ENCODE measurements at regions not wholly inside any gene's neighbourhood (a gene's known extent, or its start where the extent isn't known, plus 50 kb on each side); places are given as distances from the start of the nearest gene placed in this dataset.

GRCh38 chr5:9865574-9865973 lies 235.4 kb upstream of the TAS2R1 start:
- FAIRE-seq (no peak), DNase-seq (ENCODE audit: insufficient read length, low spot score) (no peak)
- TF ChIP-seq CTCF (IDR thresholded peaks at IDR 0.05; ENCODE audit: insufficient read depth, missing control alignments) = no peak

GRCh38 chr5:9864791-9865190 lies 234.6 kb upstream of the TAS2R1 start:
- no peak for TF ChIP-seq CTCF (IDR thresholded peaks at IDR 0.05; ENCODE audit: insufficient read depth, missing control alignments)
- FAIRE-seq = no peak
- DNase-seq (ENCODE audit: insufficient read length, low spot score) = no peak

GRCh38 chr5:9863486-9863885 lies 233.3 kb upstream of the TAS2R1 start:
- DNase-seq (ENCODE audit: insufficient read length, low spot score) = no peak
- FAIRE-seq = no peak
- no peak for TF ChIP-seq CTCF (IDR thresholded peaks at IDR 0.05; ENCODE audit: insufficient read depth, missing control alignments)

GRCh38 chr5:9861666-9862256 lies 231.6 kb upstream of the TAS2R1 start:
- no peak for FAIRE-seq
- no peak for TF ChIP-seq CTCF (IDR thresholded peaks at IDR 0.05; ENCODE audit: insufficient read depth, missing control alignments)
- DNase-seq (ENCODE audit: insufficient read length, low spot score) = no peak

GRCh38 chr5:9859808-9860207 lies 229.7 kb upstream of the TAS2R1 start:
- no peak for TF ChIP-seq CTCF (IDR thresholded peaks at IDR 0.05; ENCODE audit: insufficient read depth, missing control alignments)

GRCh38 chr5:9858043-9858442 lies 227.9 kb upstream of the TAS2R1 start:
- TF ChIP-seq CTCF (IDR thresholded peaks at IDR 0.05; ENCODE audit: insufficient read depth, missing control alignments) = no peak
- FAIRE-seq (no peak), DNase-seq (ENCODE audit: insufficient read length, low spot score) (no peak)

More at GRCh38 chr5:9859808-9860207, 229.7 kb upstream of the TAS2R1 start:
- no peak for DNase-seq (ENCODE audit: insufficient read length, low spot score)
- FAIRE-seq = no peak

GRCh38 chr5:9853309-9853708 lies 223.2 kb upstream of the TAS2R1 start:
- DNase-seq (ENCODE audit: insufficient read length, low spot score) = no peak
- FAIRE-seq = no peak
- no peak for TF ChIP-seq CTCF (IDR thresholded peaks at IDR 0.05; ENCODE audit: insufficient read depth, missing control alignments)
